ENCODE measurements at regions not wholly inside any gene's neighbourhood (a gene's known extent, or its start where the extent isn't known, plus 50 kb on each side); places are given as distances from the start of the nearest gene placed in this dataset.
"Not testable (repeated sequence)": the region's sequence is repeated elsewhere in the genome, so short reads cannot be mapped to it uniquely, and the experiment has no call there.

GRCh38 chr4:101418466-101418865, 71.1 kb upstream of the PPP3CA start:
- no peak for DNase-seq (ENCODE audit: low read depth)

GRCh38 chr4:101418055-101418454, 70.7 kb upstream of the PPP3CA start:
- peak; percentile 18 for DNase-seq (ENCODE audit: low read depth)

DNA sequence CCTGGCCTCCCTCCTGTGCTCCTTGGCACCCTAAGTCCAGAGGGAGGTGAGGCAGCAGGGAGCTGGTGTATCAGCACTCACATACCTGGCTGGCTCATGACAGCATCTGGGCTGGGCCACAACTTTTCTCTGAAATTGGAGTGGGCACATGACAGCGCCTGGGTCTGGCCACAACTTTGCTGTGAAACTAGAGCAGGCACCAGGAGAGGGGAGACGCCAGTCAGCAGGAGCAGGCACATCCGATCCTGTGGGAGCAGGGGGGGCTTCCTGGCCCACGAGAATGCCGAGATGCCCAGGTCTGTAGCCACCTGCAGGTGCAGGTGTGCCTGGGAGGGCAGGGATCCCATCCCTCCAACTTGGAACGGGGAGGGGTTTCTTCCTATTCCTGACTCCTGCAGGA, 69.7 kb upstream of the PPP3CA start:
- DNase-seq (ENCODE audit: low read depth): no peak

DNA sequence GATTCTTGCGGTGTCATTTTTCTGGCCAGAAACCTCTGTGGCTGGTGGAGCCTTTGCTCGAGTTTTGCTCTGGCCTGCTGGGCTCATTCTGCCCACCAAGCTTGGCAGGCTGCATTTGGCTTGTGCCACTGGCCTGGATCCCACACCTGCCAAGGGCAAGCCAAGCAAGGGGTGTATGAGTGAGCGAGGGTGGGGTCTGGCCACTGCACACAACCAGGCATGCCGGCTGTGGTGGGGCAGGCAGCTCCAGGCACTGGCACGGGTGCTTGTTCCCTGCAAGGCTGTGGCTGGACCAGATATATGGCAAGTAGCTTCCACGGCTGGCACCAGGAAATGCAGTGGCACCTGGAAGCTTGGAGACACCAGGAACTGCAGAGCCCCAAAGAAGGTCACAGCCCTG, 68.6 kb upstream of the PPP3CA start:
- DNase-seq (ENCODE audit: low read depth): no peak

DNA sequence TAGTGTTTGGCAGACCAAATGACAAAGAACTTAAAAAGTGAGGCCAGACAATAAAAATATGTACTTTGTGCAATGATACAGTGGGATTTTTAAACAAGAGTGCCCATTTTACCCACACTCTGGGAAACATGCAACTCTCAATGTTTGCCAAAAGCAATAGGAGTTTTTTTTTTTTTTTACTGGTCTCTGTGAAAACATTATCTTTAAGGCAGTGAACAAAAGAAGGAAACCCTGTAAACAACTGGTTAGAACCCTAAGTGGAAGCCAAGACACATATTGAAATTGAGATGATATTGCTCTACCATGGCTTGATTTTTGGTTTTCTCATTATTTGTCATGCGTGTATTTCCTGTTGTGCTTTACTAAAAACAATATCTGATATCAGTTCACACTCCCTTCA, 67.2 kb upstream of the PPP3CA start:
- no peak for DNase-seq (ENCODE audit: low read depth)

- DNase-seq (ENCODE audit: low read depth): no peak
Measured at GRCh38 chr4:101411926-101412325, 64.6 kb upstream of the PPP3CA start.

DNA sequence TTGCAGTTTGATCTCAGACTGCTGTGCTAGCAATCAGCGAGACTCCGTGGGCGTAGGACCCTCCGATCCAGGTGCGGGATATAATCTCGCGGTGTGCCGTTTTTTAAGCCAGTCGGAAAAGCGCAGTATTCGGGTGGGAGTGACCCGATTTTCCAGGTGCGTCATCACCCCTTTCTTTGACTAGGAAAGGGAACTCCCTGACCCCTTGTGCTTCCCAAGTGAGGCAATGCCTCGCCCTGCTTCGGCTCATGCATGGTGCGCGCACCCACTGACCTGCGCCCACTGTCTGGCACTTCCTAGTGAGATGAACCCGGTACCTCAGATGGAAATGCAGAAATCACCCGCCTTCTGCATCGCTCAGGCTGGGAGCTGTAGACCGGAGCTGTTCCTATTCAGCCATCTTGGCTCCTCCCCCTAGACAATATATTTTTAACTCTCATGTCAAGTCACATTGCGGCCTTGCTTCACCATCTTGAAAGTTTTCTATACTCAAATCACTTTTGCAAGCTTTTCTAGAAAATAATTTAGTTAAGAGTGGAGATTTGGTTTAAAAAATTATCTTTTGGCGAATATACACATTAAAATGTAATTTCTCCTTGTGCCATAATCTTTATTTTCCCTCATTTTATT, 64.1 kb upstream of the PPP3CA start:
- DNase-seq (ENCODE audit: low read depth): not testable (repeated sequence)

DNA sequence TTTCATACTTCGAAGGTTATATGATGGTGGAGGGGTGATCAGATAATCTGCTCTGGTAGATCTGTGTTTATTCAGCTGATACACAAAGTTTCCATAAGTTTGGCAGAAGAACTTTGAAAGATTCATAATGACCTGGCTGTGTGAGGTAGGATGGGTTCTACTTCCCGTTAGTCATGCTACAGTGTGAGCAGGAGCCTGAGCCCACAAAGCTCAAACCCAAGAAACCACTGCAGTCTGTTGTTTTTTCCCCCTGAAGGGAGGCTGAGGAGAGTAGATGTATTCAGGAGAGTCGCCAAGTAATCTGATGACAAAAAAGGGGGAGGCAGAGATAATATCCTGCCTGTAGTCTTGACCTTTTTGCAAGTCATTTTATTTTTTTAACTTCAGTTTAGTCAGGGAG, 52.8 kb upstream of the PPP3CA start:
- DNase-seq (ENCODE audit: low read depth): no peak

- DNase-seq (ENCODE audit: low read depth): no peak
Measured at GRCh38 chr4:101398807-101399206, 51.5 kb upstream of the PPP3CA start.
